GM12892 (cell line): ENCODE measurements at regions not wholly inside any gene's neighbourhood (a gene's known extent, or its start where the extent isn't known, plus 50 kb on each side); places are given as distances from the start of the nearest gene placed in this dataset.

Experiments
- DNase-seq: peaks from one replicate; pipeline ENCODE4 v3.0.0; 2011; ENCODE audit not compliant: insufficient read length
- FAIRE-seq: peaks from 2 replicates; lab custom pipeline; 2011; peaks lifted over from hg19 to GRCh38; lab: Jason Lieb, UNC
- POLR2A ChIP-seq: IDR thresholded peaks from 2 replicates; pipeline ENCODE4 v1.6.1; 2011; ENCODE audit warnings: low read depth, low read length, control low read depth
- POLR2AphosphoS5 ChIP-seq: IDR thresholded peaks from 2 replicates; pipeline ENCODE4 v1.6.1; 2011; ENCODE audit warnings: low read depth, low read length, control low read depth
- TAF1 ChIP-seq: IDR thresholded peaks from 2 replicates; pipeline ENCODE4 v1.6.1; 2011; ENCODE audit warnings: low read depth, mild to moderate bottlenecking, control low read depth, low read length, borderline replicate concordance

DNA sequence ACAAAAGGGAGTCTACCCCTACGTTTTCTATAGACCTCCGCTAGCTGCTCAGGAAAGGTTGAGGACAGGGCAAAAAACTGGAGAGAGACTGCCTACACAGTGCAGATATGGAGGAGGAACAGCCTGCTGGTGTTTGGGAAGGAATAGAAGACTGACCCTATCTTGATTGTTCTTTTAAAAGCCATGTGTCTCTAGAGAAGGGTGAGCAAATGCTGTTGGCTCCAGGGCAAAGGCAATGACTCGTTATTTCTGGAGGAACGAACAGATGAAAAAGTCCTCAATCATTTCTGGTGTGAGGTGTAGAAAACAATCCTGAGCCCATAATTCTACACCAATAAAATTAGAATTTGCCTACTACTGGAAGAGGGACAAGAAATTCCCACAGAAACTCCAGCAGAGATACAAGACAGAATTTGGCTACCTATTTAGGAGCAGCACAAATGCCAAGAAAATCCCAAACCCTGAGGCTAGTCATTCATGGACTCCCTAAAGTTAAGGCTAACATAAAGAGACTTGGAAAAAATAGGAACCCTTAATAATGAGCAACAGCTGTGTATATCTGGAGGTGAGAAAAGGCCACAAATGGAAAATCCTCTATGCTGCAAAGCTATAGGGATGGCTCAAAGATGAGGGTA, 1206.3 kb upstream of the CNTN5 start:
- no peak for FAIRE-seq
- TF ChIP-seq POLR2AphosphoS5 (no peak), TAF1 (no peak), POLR2A (no peak)
- no peak for DNase-seq

DNA sequence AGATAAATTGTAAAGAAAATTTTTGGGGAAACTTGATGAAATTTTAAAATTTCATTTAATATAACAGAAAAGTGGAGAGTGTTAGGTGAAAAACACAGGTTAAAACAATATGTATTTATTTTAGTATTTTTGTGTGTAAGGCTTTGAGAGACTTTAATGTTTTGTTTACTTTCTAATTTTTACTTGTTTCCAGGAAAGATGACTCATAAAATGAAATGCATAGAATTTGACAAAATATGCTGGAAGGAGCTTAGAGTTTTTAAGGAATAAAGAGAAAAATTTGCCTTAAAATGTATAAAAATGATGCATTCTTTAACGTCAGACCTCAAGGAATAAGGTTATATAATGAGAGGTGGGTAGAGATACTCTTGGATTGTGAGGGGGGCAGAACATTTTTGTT, 1205.1 kb upstream of the CNTN5 start:
- no peak for DNase-seq
- no peak for TF ChIP-seq TAF1
- FAIRE-seq, result no peak

DNA sequence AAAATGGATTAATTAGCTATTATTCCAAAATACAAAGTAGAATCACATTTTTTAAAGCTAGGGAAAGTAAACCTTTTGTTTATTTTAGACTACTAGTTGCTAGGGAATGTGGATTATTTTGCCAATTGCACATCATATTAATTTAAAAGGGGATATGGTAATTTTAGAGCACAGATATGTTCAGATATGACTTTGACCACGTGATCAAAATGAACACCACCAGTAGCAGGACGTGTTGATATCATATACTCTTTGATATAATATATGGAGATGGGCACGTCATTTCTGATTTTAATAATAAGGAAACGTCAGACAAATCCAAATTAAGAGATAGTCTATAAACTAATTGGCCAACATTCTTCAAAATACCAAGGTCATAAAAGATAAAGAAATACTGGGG, 1188.3 kb upstream of the CNTN5 start:
- TF ChIP-seq POLR2AphosphoS5 (no peak), TAF1 (no peak), POLR2A (no peak)
- FAIRE-seq, result no peak
- DNase-seq, result no peak

DNA sequence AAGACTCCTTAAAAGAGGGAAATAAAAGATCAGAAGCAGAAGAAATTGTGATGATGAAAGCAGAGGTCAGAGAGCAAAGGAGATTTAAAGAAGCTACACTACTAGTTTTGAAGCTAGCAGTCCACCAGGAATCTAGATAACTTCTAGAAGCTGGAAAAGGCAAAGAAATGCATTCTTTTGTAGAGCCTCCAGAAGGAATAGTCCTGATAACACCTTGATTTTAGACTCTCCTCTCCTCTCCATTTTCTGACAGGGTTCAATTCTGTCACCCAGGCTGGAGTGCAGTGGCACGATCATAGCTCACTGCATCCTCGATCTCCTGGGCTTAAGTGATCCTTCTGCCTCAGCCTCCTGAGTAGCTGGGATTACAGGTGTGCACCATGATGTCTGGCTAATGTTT, 1187.3 kb upstream of the CNTN5 start:
- FAIRE-seq (no peak), DNase-seq (no peak)
- TF ChIP-seq TAF1, result no peak
- TF ChIP-seq POLR2A, result no peak
- no peak for TF ChIP-seq POLR2AphosphoS5

DNA sequence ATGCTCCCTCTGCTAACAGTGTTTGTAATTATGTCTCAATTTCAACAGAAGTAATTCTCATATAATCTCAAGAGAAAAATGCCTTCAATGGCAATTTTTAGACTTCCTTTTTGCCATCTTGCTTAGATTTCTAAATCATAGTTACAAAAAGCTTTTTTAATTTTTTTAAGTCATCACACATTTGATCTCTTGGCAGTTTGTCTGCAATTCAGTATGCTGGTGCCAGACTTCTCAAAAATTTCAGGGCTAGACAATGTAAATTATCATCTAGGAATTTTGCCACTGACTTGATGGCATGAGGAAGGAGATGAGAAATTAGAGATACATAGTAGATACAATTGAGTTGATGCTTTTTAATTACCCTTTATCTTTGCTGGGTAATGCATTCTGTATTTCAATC, 1176.7 kb upstream of the CNTN5 start:
- no peak for DNase-seq
- no peak for TF ChIP-seq POLR2AphosphoS5
- no peak for TF ChIP-seq POLR2A
- TF ChIP-seq TAF1, result no peak
- no peak for FAIRE-seq

DNA sequence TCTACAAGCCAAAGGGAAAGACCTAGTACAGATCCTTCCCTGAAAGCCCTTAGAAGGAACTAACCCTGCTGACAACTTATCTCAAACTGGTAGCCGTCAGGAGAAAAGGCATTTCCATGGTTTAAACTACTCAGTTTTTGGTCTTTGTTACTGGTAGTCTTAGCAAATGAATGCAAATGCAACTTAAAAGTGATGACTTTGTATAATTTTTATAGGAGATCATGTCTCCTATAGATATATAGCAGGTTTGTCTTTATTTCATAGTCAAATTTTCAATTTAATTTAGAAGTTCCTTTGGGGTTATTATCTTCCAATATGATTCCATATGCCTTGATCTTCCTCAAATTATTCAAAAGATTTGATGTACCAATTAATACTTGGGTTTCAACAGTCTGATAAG, 1173.0 kb upstream of the CNTN5 start:
- no peak for FAIRE-seq
- no peak for TF ChIP-seq POLR2A
- no peak for TF ChIP-seq TAF1
- no peak for TF ChIP-seq POLR2AphosphoS5

DNA sequence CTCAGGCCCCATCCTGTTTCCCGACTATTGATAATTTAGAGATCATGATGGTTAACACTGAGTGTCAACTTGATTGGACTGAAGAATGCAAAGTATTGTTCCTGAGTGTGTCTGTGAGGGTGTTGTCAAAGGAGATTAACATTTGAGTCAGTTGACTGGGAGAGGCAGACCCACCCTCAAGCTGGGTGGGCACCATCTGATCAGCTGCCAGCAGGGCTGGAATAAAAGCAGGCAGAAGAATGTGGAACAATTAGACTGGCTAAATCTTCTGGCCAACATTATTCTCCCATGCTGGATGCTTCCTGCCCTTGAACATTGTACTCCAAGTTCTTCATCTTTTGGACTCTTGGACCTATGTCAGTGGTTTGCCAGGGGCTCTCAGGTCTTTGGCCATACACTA, 1170.0 kb upstream of the CNTN5 start:
- DNase-seq (no peak), FAIRE-seq (no peak)
- no peak for TF ChIP-seq TAF1
- TF ChIP-seq POLR2AphosphoS5, result no peak
- TF ChIP-seq POLR2A, result no peak

More for the DNA sequence above, 1173.0 kb upstream of the CNTN5 start:
- no peak for DNase-seq

DNA sequence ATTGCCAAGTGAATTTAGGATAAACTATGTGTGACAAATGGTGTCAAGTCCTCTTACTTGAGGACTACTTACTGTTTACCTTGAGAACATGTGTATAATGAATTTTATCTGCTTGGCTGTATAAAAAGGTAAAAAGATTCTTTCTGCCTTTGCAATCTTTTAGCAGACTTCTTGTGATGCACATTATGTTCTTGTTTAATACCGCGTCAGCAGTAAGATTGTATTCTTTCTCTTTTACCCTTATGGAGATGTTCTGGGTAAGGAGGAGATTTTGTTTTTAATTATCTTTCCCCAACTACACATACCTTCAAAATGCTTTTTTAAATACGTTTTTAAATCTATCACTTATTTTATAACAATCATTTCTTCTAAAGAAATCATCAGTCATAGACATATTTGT, 1166.4 kb upstream of the CNTN5 start:
- DNase-seq (no peak), FAIRE-seq (no peak)
- no peak for TF ChIP-seq TAF1
- TF ChIP-seq POLR2AphosphoS5, result no peak
- no peak for TF ChIP-seq POLR2A

DNA sequence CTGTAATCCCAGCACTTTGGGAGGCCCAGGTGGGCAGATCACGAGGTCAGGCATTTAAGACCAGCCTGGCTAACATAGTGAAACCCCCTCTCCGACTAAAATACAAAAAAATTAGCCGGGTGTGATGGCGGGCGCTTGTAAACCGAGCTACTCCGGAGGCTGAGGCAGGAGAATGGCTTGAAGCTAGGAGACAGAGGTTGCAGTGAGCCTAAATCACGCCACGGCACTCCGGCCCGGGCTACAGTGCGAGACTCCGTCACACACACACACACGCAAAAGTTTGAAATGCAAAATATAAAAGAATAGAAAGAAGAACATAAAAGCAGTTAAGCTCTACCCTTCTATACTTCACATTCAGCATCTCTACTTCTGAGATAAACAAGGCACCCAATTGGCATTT, 1165.9 kb upstream of the CNTN5 start:
- TF ChIP-seq TAF1, result no peak
- TF ChIP-seq POLR2A, result no peak
- TF ChIP-seq POLR2AphosphoS5, result no peak
- no peak for FAIRE-seq
- DNase-seq, result no peak

DNA sequence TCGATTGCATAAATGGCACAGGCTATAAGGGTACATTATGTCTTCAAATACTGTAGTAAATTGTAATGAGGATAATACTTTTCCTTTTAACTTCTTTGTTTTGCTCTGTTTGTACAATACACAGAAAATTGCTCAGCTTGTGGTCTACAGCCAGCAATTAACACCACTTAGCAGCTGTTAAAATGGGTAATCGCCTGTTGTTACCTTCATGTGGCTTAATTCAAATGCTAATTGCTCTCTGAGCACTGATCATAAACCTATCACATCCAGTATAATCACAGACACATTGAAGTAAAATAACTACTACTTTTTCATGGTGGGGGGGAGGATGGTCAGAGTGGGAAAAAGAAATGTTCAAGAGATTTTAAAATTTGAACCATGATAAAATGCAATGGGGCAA, 1164.1 kb upstream of the CNTN5 start:
- TF ChIP-seq POLR2A, result no peak
- TF ChIP-seq TAF1, result no peak
- no peak for TF ChIP-seq POLR2AphosphoS5
- DNase-seq, result no peak
- FAIRE-seq, result no peak

DNA sequence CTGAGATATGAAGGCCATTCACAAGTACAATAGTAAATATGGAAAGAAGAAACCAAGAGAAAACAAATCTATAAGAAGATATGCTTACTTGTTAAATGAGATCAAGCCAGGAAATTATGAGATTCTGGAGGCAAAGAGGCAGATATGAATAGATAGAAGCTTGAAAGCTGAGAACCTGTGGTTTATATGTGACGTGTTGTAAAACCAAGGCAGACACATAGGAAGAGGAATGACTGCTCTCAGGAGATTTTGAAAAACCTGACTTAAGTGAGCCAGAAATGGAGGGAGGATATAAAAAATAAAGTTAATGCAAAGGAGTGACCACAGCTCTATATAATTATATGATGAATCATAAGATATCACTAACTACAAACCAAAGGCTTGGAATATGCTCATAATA, 1160.5 kb upstream of the CNTN5 start:
- DNase-seq (no peak), FAIRE-seq (no peak)
- TF ChIP-seq POLR2A (no peak), TAF1 (no peak), POLR2AphosphoS5 (no peak)

DNA sequence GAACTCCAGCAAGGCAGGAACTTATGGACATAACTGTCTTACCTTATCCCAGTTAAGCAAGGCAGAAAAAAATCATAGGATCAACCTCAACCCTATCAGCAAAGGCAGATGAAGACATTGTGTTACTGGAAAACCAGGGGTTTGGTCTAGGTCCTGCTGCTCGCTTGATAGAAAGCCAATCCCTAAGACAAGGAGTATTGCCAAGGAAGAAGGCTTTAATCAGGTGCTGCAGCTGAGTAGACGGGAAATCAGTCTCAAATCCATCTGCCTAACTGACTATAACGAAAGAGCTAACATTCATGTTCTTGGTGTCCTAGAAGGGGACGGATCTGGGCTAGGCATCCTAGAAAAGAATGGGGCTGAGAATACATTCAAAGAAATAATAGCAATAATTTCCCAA, 1158.7 kb upstream of the CNTN5 start:
- DNase-seq (no peak), FAIRE-seq (no peak)
- TF ChIP-seq TAF1 (no peak), POLR2A (no peak), POLR2AphosphoS5 (no peak)

DNA sequence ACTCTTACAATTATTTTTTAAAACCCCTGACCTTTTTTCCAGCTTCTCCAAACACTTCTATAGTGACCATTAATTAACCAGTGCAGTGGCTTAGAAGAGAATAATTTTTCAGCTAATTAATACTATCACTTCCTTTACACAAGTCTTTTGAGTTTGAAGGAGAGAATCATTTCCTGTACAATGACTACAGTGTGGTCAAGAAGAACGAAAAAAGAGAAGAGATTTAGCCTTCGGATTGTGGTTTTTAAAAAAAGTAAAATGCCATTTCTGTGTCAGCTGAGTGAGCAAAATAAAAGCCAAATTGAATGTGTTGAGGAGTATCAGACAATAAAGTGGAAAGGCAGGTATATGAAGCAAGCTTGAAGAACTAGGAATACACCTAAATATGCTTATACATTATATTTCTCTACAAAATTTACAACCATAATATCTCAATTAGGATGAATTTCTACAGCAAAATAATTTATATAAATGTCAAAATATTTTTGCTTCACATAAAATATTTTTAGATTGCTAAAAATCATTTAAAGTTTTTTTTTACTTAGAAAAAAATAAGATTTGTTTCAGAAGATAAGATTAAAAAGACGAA, 1155.2 kb upstream of the CNTN5 start:
- DNase-seq, result no peak
- no peak for FAIRE-seq
- TF ChIP-seq TAF1 (no peak), POLR2A (no peak), POLR2AphosphoS5 (no peak)
